ENCODE measurements at regions not wholly inside any gene's neighbourhood (a gene's known extent, or its start where the extent isn't known, plus 50 kb on each side); places are given as distances from the start of the nearest gene placed in this dataset.
"Not testable (repeated sequence)": the region's sequence is repeated elsewhere in the genome, so short reads cannot be mapped to it uniquely, and the experiment has no call there.

- 89 to 97% methylated on average over 3 to 8 of the region's 8 CpGs for WGBS, 2 experiments (ENCODE audit: insufficient coverage in 1 of 2, insufficient read length in 1 of 2)
- TF ChIP-seq CTCF (conservative IDR thresholded peaks at IDR 0.05), result no peak
- H3K4me3 ChIP-seq (ENCODE audit: low read length), result no peak overlapping the region
- peaks cover 13% of the 10 kb centered on the region for H3K9me3 ChIP-seq (ENCODE audit: control insufficient read depth, low read length)
- H3K4me1 ChIP-seq (ENCODE audit: control insufficient read depth, insufficient read depth, low read length), result peaks cover 7% of the 10 kb centered on the region
- peaks cover 14% of the 10 kb centered on the region for H3K9me3 Mint-ChIP-seq
- H3K9ac ChIP-seq (ENCODE audit: extremely low read depth, low read length, poor library complexity, severe bottlenecking), result no peak overlapping the region
- H3K27me3 Mint-ChIP-seq (ENCODE audit: insufficient read depth), result no peaks in the 10 kb centered on the region
- DNase-seq, result no peak
- peaks cover 13% of the 10 kb centered on the region for H3K4me1 Mint-ChIP-seq
- H3K36me3 Mint-ChIP-seq (ENCODE audit: low read depth), result peaks cover 6% of the 10 kb centered on the region
- H3K27ac ChIP-seq (ENCODE audit: low read depth, low read length), result no peak overlapping the region
- H3K27ac Mint-ChIP-seq, result no peak overlapping the region
- H3K36me3 ChIP-seq (ENCODE audit: control insufficient read depth, insufficient read depth, low read length), result no peaks in the 10 kb centered on the region
- no peak overlapping the region for H3K4me3 Mint-ChIP-seq
- no peaks in the 10 kb centered on the region for H3K27me3 ChIP-seq (ENCODE audit: control insufficient read depth, insufficient read depth, low read length, poor library complexity, severe bottlenecking)
Observed at GRCh38 chr1:232144696-232145230, 485.2 kb downstream of the SIPA1L2 start.

- Mint-ChIP-seq H3K36me3 (ENCODE audit: low read depth) (peaks cover 7% of the 10 kb centered on the region), H3K27me3 (ENCODE audit: insufficient read depth) (no peaks in the 10 kb centered on the region), H3K4me1 (peaks cover 13% of the 10 kb centered on the region), H3K4me3 (no peak overlapping the region), H3K9me3 (peaks cover 14% of the 10 kb centered on the region), H3K27ac (peak overlapping the region; percentile 10)
- Histone ChIP-seq H3K4me3 (ENCODE audit: low read length) (no peak overlapping the region), H3K27ac (ENCODE audit: low read depth, low read length) (no peak overlapping the region), H3K9me3 (ENCODE audit: control insufficient read depth, low read length) (peaks cover 13% of the 10 kb centered on the region), H3K36me3 (ENCODE audit: control insufficient read depth, insufficient read depth, low read length) (no peaks in the 10 kb centered on the region), H3K9ac (ENCODE audit: extremely low read depth, low read length, poor library complexity, severe bottlenecking) (no peak overlapping the region), H3K27me3 (ENCODE audit: control insufficient read depth, insufficient read depth, low read length, poor library complexity, severe bottlenecking) (no peaks in the 10 kb centered on the region), H3K4me1 (ENCODE audit: control insufficient read depth, insufficient read depth, low read length) (peaks cover 7% of the 10 kb centered on the region)
- no peak for TF ChIP-seq CTCF (conservative IDR thresholded peaks at IDR 0.05)
- peak; percentile 68 for DNase-seq
- 78 to 81% methylated on average over 3 of the region's 3 CpGs for WGBS, 2 experiments (ENCODE audit: insufficient coverage in 1 of 2, insufficient read length in 1 of 2)
Observed at GRCh38 chr1:232143315-232143886, 486.5 kb downstream of the SIPA1L2 start.

GRCh38 chr1:232142403-232143314 is 487.3 kb downstream of the SIPA1L2 start:
- Histone ChIP-seq H3K4me1 (ENCODE audit: control insufficient read depth, insufficient read depth, low read length) (peaks cover 7% of the 10 kb centered on the region), H3K9ac (ENCODE audit: extremely low read depth, low read length, poor library complexity, severe bottlenecking) (no peak overlapping the region), H3K27me3 (ENCODE audit: control insufficient read depth, insufficient read depth, low read length, poor library complexity, severe bottlenecking) (no peaks in the 10 kb centered on the region), H3K4me3 (ENCODE audit: low read length) (no peak overlapping the region), H3K27ac (ENCODE audit: low read depth, low read length) (no peak overlapping the region), H3K9me3 (ENCODE audit: control insufficient read depth, low read length) (peaks cover 13% of the 10 kb centered on the region), H3K36me3 (ENCODE audit: control insufficient read depth, insufficient read depth, low read length) (no peaks in the 10 kb centered on the region)
- Mint-ChIP-seq H3K4me3 (no peak overlapping the region), H3K27me3 (ENCODE audit: insufficient read depth) (no peaks in the 10 kb centered on the region), H3K4me1 (peaks cover 13% of the 10 kb centered on the region), H3K9me3 (peaks cover 14% of the 10 kb centered on the region), H3K36me3 (ENCODE audit: low read depth) (peaks cover 7% of the 10 kb centered on the region), H3K27ac (peak overlapping the region; percentile 10)
- DNase-seq, result peak; percentile 53
- WGBS, 2 experiments (ENCODE audit: insufficient coverage in 1 of 2, insufficient read length in 1 of 2), result 80 to 84% methylated on average over 5 to 8 of the region's 8 CpGs
- TF ChIP-seq CTCF (conservative IDR thresholded peaks at IDR 0.05), result no peak

GRCh38 chr1:232141167-232141448 is 488.8 kb downstream of the SIPA1L2 start:
- Mint-ChIP-seq H3K9me3 (peaks cover 14% of the 10 kb centered on the region), H3K4me1 (peaks cover 13% of the 10 kb centered on the region)
- H3K36me3 Mint-ChIP-seq (ENCODE audit: low read depth); H3K27me3 Mint-ChIP-seq (ENCODE audit: insufficient read depth); H3K27ac ChIP-seq (ENCODE audit: low read depth, low read length); H3K4me1 ChIP-seq (ENCODE audit: control insufficient read depth, insufficient read depth, low read length); H3K4me3 Mint-ChIP-seq; H3K9ac ChIP-seq (ENCODE audit: extremely low read depth, low read length, poor library complexity, severe bottlenecking); DNase-seq; H3K36me3 ChIP-seq (ENCODE audit: control insufficient read depth, insufficient read depth, low read length); H3K27me3 ChIP-seq (ENCODE audit: control insufficient read depth, insufficient read depth, low read length, poor library complexity, severe bottlenecking); H3K27ac Mint-ChIP-seq; H3K4me3 ChIP-seq (ENCODE audit: low read length): not testable (repeated sequence)
- 86 to 93% methylated on average over 3 to 5 of the region's 5 CpGs for WGBS, 2 experiments (ENCODE audit: insufficient coverage in 1 of 2, insufficient read length in 1 of 2)
- peaks cover 13% of the 10 kb centered on the region for H3K9me3 ChIP-seq (ENCODE audit: control insufficient read depth, low read length)

Data from endodermal cell (in vitro differentiated cells).